AG04450 (cell line): ENCODE measurements at regions not wholly inside any gene's neighbourhood (a gene's known extent, or its start where the extent isn't known, plus 50 kb on each side); places are given as distances from the start of the nearest gene placed in this dataset.

Experiments used
- CTCF ChIA-PET: fragments of 300-600, 350-600 bp; formaldehyde crosslinking; extraction: SDS; loops from one replicate; lab custom pipeline; 2022; ENCODE audit warnings: antibody characterized with exemption, inconsistent platforms; lab: Charles Lee
- POLR2A ChIA-PET: fragments of 350-600 bp; formaldehyde crosslinking; extraction: SDS; loops from one replicate; lab custom pipeline; 2021; ENCODE audit warnings: antibody characterized with exemption, inconsistent platforms; lab: Yijun Ruan, JAX
- DNase-seq: peaks from one replicate; pipeline ENCODE4 v3.0.0-alpha.2; 2011; ENCODE audit warnings: low read depth, low spot score
- H3K27ac ChIP-seq: one replicate; pipeline ENCODE4 v1.5.1; 2012; ENCODE audit warnings: low read depth, low read length, control low read depth
- H3K27me3 ChIP-seq: one replicate; pipeline ENCODE4 v1.6.0; 2012; ENCODE audit warnings: low read length; ENCODE audit not compliant: control insufficient read depth, insufficient read depth
- H3K4me3 ChIP-seq: 2 replicates; pipeline ENCODE4 v1.5.1; 2011; ENCODE audit warnings: mild to moderate bottlenecking, low read depth, low read length, control low read depth
- H3K9me3 ChIP-seq: 2 replicates; pipeline ENCODE4 v1.5.1; 2012; ENCODE audit warnings: low read length; ENCODE audit not compliant: control insufficient read depth, insufficient read depth
- TF ChIP-seq, protein P1 (sequence below): IDR thresholded peaks from 2 replicates; pipeline ENCODE4 v1.5.1; 2011; ENCODE audit warnings: low read depth, low read length, control low read depth, inconsistent platforms

DNA sequence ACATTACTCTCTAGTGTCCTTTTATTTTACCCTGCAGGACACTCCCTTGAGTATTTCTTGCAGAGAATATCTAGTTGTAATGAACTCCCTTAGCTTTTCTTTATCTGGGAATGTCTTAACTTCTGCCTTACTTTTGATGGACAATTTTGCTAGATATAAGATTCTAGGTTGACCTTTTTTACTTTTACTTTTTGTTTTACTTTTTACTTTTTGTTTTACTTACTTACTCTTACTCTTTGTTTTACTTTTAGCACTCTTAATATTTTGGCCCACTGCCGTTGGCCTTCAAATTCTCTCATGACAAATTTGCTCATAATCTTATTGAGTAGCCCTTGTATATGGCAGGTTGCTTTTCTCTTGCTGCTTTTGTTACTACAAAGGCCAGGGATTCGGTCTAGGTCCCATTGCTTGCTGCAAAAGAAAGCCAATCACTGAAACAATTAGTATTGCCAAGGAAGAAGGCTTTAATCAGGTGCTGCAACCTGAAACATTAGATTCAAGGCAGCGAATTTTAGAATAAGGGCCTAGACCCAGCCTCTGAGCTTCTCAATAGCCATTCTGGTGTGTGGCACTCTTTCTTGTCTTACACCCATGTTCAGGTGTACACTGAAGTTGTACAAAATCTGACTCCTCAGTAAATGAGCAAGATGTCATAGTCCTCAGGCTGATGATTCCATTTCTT, 137.0 kb downstream of the TES start:
- ChIA-PET POLR2A (no interaction called here), CTCF (interaction anchor here (1.3 kb wide), 1 partner anchor 179 kb away, joined by 4 read pairs; no protein-coding TSS in a partner anchor)
- no peak overlapping the region for H3K27ac ChIP-seq

DNA sequence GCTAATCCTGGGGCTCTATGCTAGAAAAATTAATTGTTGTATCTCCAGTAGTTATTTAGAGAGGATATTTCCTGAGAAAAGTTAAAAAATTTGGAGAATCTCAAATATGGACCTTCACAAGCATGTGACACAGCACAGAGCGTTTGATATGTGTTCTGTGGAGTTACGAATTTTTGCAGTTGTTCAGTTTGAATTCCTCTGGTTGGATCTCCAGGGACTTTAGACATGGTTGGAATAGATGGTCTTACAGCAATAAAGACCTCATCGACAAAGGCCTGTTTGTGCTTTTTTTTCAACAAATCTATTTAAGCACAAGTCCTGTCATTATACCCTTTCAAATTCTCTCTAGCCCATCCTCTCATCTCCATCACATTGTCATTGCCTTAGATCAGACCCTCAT, 138.0 kb downstream of the TES start:
- no peak for DNase-seq
- no peak overlapping the region for H3K27ac ChIP-seq
- no peak overlapping the region for H3K4me3 ChIP-seq
- POLR2A ChIA-PET: no interaction called here
- TF ChIP-seq, protein P1, sequence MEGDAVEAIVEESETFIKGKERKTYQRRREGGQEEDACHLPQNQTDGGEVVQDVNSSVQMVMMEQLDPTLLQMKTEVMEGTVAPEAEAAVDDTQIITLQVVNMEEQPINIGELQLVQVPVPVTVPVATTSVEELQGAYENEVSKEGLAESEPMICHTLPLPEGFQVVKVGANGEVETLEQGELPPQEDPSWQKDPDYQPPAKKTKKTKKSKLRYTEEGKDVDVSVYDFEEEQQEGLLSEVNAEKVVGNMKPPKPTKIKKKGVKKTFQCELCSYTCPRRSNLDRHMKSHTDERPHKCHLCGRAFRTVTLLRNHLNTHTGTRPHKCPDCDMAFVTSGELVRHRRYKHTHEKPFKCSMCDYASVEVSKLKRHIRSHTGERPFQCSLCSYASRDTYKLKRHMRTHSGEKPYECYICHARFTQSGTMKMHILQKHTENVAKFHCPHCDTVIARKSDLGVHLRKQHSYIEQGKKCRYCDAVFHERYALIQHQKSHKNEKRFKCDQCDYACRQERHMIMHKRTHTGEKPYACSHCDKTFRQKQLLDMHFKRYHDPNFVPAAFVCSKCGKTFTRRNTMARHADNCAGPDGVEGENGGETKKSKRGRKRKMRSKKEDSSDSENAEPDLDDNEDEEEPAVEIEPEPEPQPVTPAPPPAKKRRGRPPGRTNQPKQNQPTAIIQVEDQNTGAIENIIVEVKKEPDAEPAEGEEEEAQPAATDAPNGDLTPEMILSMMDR: no peak
- peaks cover 4% of the 10 kb centered on the region; the same call in 1 of the 2 replicates for H3K9me3 ChIP-seq
- H3K27me3 ChIP-seq: no peaks in the 10 kb centered on the region
- CTCF ChIA-PET: no interaction called here

More for the DNA sequence above, 137.0 kb downstream of the TES start:
- Histone ChIP-seq H3K4me3 (no peak overlapping the region), H3K9me3 (peaks cover 4% of the 10 kb centered on the region; the same call in 1 of the 2 replicates), H3K27me3 (no peaks in the 10 kb centered on the region)
- no peak for DNase-seq
- TF ChIP-seq, protein P1: no peak

DNA sequence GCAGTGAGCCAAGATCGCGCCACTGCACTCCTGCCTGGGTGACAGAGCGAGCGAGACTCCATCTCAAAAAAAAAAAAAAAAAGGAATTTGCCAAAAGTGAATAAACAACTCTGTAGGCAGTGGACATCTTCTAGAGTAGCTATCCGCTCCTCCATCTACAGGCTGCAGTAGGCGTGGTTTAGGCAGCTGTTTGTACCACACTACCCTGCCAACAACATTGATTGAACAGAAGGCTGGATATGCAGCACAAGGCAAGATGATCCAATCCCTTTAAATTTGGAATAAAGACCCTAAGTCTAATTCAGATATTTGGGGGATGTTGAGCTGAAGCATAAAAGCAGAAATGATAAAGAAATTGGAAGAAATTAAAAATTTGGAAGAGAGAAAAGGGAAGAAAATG, 141.6 kb downstream of the TES start:
- Histone ChIP-seq H3K4me3 (no peak overlapping the region), H3K9me3 (peaks cover 4% of the 10 kb centered on the region; the same call in 1 of the 2 replicates), H3K27me3 (no peaks in the 10 kb centered on the region), H3K27ac (no peak overlapping the region)
- DNase-seq: no peak
- ChIA-PET CTCF (interaction anchor here (0.6 kb wide), 1 partner anchor 175 kb away, joined by 3 read pairs; no protein-coding TSS in a partner anchor), POLR2A (no interaction called here)
- TF ChIP-seq, protein P1: no peak

DNA sequence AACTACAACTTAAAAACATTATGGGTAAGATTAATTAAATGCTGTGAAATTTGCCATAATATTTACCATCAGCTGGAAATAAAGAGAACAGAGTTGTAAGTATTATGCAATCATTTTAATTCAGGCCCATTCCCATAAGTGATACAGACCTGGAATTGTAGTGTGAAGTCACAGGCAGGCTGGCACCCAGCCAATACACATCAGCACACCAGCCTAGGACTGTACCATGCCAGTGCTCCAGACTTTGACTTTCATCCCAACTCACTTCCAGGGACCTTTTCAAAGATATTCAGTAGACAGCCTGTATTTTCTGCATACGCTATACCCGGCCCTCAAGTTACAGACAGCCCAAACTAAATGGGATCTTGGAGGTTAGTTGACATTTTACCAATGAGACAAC, 143.3 kb downstream of the TES start:
- TF ChIP-seq, protein P1: no peak
- Histone ChIP-seq H3K27ac (peak overlapping the region; percentile 96), H3K27me3 (no peaks in the 10 kb centered on the region), H3K4me3 (no peak overlapping the region), H3K9me3 (no peaks in the 10 kb centered on the region)
- POLR2A ChIA-PET: interaction anchor here (1.0 to 1.4 kb wide), 5 partner anchors 16 to 173 kb away, joined by 3 to 13 read pairs (median 5); no protein-coding TSS in a partner anchor
- CTCF ChIA-PET: interaction anchor here (0.7 to 1.4 kb wide), 7 partner anchors 13 to 238 kb away, joined by 3 to 4 read pairs (median 3); no protein-coding TSS in a partner anchor
- no peak for DNase-seq

DNA sequence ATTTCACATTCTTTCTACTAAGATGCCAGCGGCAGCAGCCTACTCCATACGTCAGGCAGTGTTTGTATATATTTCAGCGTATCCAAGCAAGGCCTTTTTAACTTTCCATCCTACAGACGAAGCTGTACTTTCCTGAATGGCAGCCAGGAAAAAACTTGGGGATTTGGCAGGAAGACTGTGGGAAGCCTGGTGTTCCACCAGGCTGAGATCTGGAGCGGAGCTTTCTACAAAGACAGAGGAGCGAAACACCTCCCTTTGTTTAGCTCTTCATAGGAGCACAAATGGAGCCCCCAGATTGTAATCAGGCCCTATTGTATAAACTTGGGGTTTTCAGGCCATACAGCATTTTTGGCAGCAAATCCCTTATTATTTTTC, 143.8 kb downstream of the TES start:
- DNase-seq: peak; percentile 77
- Histone ChIP-seq H3K27me3 (no peaks in the 10 kb centered on the region), H3K4me3 (no peak overlapping the region), H3K27ac (peak overlapping the region; percentile 96), H3K9me3 (no peaks in the 10 kb centered on the region)
- CTCF ChIA-PET: interaction anchor here (0.7 to 1.4 kb wide), 7 partner anchors 14 to 238 kb away, joined by 3 to 4 read pairs (median 3); no protein-coding TSS in a partner anchor
- TF ChIP-seq, protein P1: peak; percentile 27; the same call in 1 of the 2 replicates
- POLR2A ChIA-PET: interaction anchor here (1.0 to 1.4 kb wide), 5 partner anchors 16 to 172 kb away, joined by 3 to 13 read pairs (median 5); no protein-coding TSS in a partner anchor
